GM21737 (cell line): ENCODE measurements at regions not wholly inside any gene's neighbourhood (a gene's known extent, or its start where the extent isn't known, plus 50 kb on each side); places are given as distances from the start of the nearest gene placed in this dataset.

Experiments
- ATAC-seq: cut with Tn5 transposase; IDR thresholded peaks from one replicate; pipeline ENCODE4 v1.9.1; 2021; ENCODE audit warnings: mild to moderate bottlenecking, moderate library complexity; ENCODE audit not compliant: unreplicated experiment

DNA sequence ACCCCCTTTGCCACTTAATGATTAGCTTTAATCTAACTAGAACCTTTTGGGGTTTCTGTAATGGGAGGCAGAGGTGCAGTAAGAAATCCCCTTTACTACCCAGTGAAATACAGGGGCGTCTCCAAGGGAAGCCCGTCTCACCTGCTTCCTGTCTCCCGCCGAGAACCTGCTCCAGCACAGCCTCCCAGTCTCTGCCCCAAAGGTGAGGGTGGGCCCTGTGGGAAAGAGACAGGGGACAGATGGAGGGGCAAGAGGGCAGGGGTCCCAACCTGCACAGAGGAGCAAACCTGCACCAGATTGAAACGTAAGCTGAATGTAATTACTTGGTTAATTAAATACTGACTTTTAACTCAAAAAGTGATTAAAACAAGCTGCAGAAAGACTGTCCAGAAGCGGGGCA, 474.2 kb upstream of the SULF2 start:
- no peak for ATAC-seq

DNA sequence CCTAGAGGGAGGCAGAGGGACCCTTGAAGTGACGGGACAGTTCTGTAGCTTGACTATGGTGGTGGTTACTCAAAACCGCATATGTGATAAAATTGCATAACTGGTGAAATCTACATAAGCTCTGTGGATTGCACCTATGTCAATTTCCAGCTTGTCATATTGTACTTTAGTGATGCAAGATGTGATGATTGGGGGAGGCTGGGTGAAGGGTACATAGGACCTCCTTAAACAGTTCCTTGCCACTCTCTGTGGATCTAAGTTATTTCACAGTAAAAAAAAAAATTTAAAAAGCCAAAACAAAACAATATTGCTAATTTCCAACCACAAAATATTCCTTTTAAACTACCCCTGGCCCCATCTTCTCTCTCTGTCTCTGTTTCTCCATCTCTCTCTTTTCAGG, 472.6 kb upstream of the SULF2 start:
- ATAC-seq: no peak

DNA sequence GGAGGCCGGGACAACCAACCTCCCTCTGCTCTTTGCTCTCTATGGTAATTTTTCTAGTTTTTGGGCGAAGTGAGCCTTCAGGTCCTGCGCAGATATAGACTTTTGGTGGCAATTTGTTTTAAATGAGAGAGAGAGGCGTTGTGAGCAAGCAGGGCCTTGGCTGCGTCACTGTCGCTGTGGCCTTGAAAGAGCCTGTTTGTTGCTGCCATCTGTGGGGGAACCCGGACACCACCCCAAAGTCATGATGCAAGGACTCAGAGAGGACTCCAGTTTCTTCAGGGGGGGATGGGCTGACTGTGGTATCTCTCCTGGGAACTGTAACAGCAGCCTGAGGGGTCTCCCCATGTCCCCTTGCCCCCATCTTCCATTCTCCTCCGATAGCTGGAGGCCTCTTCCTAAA, 462.7 kb upstream of the SULF2 start:
- no peak for ATAC-seq

DNA sequence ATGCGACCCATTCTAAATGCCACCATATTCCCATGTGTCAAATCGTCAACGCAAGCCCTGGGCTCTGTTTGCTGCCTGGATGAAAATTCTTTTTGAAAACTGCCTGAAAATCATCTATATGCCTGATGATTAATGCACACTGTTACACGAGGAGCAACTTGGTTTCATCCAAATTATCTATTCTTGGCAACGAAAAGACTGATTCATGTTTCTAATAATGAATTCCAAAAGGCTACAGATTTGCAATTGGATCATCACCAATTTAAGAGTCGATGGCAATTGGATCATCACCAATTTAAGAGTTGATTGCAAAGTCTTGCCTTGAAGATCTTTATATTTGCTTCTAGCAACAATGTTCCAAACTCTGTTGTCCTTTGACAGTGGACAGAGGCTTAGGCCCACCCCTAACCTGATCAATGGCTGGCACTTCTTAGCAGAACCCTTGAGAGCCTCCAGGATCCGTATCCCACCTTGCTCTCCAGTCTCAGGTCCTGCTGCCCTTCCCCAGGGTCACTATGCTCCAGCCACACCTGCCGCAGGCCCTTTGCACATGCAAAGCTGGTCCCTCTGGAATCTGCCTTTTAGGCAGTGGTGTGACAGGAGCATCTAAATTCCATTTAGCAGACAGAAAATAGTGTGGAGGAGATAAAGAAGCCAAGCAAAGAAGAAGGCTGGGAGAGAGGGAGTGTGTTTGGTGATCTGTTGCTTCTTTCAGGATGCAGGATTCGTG, 460.9 kb upstream of the SULF2 start:
- no peak for ATAC-seq

DNA sequence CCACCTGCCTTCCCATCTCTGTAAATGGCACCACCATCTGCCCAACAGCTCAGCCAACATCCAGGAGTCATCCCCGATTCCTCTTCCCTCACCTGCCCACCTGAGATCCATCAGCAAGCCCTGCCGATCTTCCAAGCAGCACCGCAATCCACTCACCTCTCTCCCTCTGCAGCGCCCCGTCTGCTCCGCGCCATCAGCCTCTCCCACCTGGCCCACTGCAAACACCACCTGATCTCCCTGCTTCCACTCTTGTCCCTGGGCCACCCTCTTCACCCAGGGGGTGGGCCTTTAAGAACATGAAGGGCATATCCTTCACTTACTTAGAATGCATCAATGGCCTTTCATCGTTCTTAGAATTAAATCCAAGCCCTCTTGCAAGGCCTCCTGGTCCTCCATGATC, 457.3 kb upstream of the SULF2 start:
- no peak for ATAC-seq

DNA sequence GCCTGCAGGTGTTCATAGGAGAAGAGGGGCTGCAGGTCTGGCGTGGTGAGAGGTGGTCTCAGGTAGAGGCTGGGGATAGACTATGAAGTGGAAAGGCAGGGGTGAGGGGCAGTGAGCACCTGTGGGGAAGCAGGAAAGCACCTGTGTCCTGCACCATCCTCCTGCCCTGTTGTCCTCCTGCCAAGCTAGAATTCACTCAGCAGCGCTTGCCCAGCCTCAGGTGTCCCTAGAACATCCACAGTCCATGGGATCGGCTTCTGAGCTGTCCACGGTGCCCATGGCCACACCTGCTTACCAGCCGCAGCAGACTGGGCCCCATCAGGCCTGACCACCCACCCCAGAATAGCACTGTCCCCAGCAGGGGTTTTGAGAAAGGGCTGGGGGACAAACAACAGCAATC, 456.2 kb upstream of the SULF2 start:
- no peak for ATAC-seq

DNA sequence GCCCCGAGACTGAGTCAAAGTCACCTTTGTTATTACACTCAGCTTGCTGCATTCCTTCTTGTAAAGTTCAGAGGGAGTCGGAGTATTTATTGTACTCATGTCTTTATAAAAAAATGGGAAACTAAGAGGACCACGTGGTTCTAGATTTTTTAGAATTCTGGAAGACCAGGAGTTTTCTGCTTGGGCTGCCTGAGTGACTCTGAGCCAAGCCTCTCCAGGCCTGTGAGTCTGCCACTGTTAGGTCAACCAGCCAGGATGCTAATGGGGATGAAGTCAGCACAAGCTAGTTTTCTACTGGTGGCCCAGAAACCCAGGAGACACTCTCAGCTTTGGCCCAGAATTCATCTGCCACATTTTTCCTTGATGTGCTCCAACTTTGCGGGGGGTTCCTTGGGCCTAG, 453.5 kb upstream of the SULF2 start:
- no peak for ATAC-seq

DNA sequence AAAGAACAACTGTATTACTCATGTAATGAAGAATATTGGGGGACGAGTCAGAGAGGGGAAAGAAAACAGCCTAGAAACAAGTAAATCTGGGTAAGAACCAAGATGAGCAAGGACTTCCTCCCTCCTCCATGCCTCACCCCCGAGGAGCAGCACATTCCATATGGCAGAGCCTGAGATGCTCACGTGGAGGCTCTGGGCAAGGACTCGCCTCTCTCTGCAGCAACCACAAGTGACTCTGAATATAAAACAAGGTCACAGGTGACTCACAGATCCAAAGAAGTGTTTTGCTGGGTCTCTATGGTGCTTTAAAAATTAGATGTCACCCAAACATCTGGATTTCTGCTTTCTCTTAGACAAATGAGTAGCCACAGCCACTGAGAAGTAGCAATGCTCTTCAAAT, 453.0 kb upstream of the SULF2 start:
- ATAC-seq: no peak

DNA sequence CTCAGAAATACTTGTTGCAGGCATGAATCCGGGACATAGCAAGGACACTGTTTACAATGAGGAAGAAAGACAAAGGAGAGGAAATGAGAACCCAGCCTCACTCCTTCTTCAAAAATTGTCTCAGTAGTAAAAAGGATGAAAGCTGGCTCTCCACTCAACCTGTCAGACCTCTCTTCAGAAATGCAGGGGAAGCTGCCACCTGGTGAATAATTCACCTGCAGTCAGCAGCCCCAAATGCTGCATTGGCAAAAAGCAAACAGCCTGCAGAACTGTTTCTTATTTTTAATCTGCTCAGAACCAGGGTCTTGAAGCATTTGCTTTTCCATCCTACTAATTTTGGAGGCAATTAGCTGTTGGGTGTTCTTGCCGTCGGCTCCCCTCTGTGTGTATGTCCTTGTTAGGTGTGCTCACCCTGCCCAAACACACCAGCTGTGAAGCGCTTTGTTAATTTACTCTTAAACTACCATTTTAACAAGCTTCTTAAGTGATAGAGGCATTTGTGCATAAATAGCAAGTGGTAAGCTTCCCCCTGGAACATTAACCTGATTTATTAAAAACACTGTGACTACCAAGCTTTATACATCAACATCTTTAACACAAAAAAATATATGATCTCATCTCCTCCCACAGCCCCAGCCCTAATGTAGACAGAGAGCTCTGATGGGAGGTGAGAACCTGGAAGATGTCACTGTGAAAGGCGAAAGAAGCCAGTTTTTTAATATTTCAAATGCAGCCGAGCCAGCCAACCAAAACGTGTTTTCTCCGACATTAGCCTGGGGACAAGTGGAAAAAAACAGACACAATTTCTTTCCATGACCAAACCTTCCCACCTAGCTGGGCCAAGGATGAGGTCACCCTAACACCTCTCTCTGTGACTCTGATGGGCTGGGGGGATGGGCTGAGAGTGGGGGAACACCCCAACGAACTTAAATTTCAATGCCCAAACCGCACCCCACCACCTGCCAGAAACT, 451.0 kb upstream of the SULF2 start:
- no peak for ATAC-seq

DNA sequence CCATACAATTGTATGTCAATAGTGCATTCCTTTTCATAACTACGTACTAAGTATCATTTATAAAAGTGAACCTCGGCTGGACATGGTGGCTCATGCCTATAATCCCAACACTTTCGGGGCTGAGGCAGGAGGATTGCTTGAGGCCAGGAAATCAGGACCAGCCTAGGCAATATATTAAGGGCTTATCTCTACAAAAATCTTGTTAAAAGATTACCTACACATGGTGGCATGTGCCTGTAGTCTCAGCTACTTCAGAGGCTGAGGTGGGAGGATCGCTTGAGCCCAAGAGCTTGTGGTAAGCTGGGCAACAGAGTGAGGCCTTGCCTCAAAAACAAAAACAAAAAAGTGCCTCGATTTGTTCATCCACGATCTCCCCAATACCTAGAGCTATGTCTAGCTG, 449.7 kb upstream of the SULF2 start:
- no peak for ATAC-seq

DNA sequence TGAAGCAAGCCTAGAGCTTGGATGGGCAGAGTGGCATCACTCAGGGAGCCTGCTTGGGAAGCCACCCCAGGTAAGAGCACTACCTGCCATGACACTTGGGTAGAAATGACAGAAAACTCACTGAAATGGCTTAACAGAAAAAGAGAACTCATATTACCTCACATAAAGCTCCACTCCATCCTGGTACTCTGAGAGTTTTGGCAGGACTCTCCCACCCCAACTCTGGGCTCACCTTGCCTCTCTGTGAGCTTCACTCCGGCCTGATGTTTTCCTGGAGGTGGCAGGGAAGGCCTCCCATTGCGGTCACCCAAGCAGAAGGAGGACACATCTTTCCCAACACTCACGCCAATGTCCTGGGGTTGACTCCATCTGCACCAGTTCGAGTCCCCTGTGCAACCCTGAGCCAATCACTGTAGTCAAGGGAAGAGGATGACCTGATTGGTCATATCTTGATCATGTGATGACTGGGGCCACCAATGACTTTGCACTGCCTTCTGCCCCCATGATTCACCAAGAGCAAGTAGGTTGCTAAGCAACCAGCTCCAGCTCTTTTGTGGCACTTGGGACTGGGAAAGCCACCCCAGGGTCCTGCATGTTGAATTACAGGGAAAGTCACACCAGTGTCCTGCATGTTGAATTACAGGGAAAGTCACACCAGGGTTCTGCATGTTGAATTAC, 446.1 kb upstream of the SULF2 start:
- no peak for ATAC-seq

DNA sequence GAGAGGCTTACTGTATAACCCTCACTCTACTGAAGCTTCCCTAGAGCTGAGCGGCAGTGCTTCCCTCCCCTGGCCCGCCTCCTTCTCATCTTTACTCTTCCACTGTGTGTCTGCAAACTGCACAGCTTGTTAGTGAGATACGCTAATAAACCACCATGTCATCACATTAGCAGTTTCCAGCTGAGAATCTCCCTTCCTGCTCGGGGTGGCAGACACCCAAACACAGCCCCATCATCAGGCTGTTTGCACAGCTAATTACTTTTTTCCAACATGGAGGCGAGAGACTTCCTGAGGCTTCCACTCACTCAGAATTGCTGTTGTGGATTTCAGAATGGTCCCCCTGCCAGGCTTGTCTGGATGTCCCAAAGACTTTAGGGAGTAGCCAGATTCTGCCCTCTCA, 444.9 kb upstream of the SULF2 start:
- no peak for ATAC-seq

DNA sequence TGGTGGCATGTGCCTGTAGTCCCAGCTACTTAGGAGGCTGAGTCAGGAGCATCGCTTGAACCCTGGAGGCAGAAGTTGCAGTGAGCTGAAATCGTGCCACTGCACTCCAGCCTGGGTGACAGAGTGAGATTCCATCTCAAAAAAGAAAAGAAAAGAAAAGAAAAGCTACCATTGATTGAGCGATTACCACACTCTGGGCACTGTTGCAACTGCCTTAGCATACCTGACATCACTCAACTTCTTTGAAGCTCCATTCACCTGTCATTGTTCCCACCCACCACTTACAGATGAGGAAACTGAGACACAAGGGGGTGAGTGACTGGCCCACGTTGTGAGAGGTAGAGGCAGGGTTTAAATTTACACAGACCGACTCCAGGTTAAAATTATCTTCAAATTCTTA, 442.1 kb upstream of the SULF2 start:
- no peak for ATAC-seq

DNA sequence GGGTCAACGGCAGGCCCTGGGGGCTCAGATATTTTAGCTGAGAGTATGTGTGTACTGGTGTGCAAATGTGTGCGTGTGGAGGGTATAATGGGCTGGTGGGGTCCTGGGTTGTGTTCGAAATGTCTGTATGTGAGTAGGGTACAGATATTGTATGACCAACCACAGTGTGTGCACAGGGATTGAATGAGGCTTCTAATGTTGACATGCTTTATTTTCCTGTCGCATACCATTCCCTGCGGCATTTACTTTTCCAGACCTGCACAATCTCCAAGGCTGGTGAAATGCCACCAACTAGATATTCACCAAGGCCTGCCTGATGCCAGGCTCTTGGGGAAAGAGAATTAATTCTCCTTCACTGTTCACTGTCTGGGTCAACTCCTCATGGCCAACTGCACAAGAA, 441.4 kb upstream of the SULF2 start:
- no peak for ATAC-seq

DNA sequence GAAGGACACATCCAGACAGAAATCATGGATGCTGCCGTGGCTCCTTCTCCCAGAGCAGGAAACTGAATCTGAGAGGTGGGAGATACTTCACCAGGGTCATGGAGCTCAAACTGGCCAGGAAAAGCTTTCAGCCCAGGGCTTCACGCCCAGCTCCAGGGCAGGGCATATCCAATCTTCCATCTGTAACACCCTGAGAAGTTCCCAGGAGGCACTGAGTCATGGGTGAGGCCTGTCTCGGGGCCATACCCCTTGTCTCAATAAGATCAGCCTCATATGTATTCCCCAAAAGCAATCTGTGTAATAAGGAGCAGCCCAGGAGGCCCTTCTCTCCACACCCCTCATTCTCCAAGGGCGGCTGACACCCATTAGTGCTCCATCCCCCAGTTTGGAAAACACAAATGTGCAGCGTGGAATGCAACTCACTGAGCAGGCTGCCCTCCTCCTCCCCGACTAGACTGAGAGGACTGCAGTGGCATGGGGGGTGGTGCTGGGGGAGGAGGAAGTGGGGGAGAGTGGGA, 439.3 kb upstream of the SULF2 start:
- ATAC-seq: no peak

DNA sequence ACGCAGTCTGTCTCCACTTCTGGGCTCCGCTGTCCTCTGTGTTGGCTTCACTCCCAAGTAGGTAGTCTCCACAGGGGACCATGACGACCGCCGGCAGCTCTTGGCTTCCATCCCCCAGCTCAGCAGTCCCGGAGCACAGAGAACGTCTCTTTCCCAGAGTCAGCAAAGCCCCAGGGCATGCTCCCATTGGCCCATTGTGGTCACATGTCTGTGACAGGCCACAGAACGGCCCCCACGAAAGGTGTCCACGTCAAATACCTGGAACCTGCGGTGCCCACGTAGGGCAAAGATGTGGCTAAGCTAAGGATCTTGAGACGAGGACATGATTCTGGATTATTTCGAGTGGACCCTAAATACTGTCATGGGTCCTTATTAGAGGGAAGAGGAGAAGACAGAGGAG, 438.4 kb upstream of the SULF2 start:
- ATAC-seq: no peak

DNA sequence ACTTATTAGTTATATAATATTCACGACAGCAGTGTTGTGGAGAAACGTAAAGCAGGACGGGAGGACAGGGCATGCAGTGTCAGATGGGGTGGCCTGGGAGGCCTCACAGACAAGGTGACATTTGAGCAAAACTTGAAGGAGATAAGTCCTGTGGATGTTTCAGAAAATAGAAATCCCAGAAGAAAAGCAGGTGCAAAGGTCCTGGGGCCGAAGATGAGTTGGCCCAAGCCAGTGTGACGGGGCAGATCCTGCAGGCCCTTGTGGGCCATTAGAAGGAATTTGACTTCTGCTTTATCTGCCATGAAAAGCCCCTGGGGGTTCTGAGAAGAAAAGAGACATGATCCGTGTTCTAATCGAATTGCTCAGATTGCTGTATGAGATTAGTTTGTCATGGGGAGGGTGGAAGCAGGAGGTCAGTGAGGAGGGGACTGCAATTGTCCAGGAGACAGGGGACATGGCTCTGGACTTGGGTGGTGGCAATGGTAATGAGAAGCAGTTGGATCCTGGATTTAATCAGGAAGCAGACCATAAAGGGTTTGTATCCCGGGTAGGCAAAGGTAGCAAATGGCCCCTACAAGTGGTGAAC, 437.4 kb upstream of the SULF2 start:
- ATAC-seq: no peak

DNA sequence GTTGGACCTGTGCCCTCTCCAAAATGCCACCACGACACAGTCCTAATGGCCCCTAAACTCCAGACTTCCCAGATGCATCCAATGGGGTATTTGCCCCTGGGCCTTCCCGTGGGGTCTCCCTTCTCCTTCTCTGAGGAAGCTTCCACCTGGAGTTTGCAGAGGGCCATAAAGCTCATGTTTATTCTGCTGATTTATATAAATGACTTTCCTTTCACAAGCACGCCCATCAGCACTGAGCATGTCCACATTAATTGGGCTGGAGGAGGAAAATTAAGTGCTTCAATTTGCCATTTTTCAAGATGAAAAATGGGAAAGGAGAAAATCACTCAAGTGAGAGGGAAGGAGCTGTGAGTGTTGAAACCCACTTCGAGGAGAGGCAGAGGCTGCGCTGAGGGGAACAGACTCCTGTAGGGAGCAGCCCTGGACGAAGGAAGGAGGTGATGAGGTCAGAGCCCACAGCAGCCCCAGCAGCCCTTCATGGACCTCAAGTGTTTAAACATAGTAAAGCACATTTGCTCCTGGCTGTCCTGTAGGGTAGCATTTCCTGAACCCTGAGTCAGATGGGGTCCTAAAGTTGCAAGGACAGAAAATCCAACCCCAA, 434.9 kb upstream of the SULF2 start:
- ATAC-seq: no peak

DNA sequence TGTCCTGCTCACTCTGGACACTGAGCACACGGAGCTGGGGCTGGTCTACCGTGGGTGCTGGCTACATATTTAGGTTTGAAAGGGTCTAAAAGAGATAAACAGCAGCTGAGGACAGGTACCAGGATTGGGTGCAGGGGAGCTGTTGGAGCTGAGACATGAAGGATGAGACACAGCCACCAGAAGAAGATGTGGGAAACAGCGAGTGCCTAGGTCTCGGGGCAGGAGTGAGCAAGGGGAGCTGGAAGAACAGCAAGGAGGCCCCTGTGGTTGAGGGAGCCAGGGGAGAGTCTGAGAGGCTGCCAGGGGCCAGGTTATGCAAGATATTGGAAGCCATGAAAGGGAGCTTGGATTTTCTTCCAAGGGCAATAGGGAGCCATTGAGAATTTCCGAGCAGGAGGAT, 434.0 kb upstream of the SULF2 start:
- ATAC-seq: no peak

DNA sequence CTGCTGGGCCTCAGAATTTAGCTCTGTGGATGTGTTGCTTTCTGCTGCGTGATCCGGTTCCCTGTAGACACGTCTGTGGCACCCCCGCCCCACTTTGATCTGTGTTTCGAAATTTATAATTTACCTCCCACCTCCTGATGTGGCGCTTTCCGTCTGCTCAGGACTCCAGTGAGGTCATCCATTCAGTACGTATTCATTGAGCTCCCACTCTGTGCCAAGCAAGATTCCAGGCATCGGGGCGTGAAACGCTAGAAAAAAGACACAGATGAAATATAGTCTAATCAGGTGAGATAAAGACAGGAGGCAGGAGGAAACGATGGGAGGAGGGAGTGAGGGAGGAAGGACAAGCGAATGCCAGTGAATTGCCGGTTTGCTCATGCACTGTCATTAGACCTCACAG, 431.9 kb upstream of the SULF2 start:
- no peak for ATAC-seq

DNA sequence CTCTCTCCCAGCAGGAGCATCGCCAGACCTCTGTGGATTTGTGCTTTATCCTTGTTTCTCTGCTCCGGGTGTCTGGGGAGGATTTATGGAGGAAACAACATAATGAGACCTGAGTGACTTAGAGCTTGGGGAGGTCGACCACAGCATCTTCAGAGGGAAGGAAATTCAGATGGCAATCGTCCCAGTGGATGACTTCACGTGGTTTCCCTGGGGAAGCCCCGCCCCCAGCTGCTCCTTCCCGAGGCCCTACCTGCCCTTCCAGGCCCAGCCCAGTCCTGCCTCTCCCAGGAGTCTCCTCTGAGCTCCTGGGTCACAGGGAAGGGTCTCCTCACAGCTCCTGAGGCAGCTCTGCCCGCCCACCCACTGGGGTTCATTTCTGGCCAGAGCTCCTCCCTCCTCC, 430.3 kb upstream of the SULF2 start:
- no peak for ATAC-seq
